H1 (cell line): ENCODE measurements at regions not wholly inside any gene's neighbourhood (a gene's known extent, or its start where the extent isn't known, plus 50 kb on each side); places are given as distances from the start of the nearest gene placed in this dataset.

Experiments
- CTCF ChIA-PET: fragments of 300-600 bp; sonication (Branson Sonifier 250); formaldehyde crosslinking; loops from one replicate; lab custom pipeline; 2021; ENCODE audit not compliant: partially characterized antibody; lab: Charles Lee
- POLR2A ChIA-PET: fragments of 300-600 bp; sonication (Branson Sonifier 250); formaldehyde crosslinking; loops from one replicate; lab custom pipeline; 2021; ENCODE audit warnings: inconsistent platforms; ENCODE audit not compliant: partially characterized antibody; lab: Charles Lee
- DNase-seq, 2 experiments: peaks; one replicate each; pipeline versions ENCODE4 v3.0.0 to v3.0.0-alpha.2; 2010 to 2022; ENCODE audit warnings: low spot score in 2 of 2, low read depth in 1 of 2, mixed read lengths in 1 of 2
- FAIRE-seq: peaks from 2 replicates; lab custom pipeline; 2011; peaks lifted over from hg19 to GRCh38; lab: Jason Lieb, UNC
- H2AFZ ChIP-seq: 2 replicates; pipeline ENCODE4 v1.8.1; 2012; ENCODE audit warnings: low read length, inconsistent platforms
- H2AK5ac ChIP-seq: 2 replicates; pipeline ENCODE4 v1.6.1; 2013; ENCODE audit warnings: low read depth, low read length
- H2BK120ac ChIP-seq: replicated peaks from 2 replicates; pipeline ENCODE3; 2013; ENCODE audit warnings: low read depth, low read length, inconsistent platforms
- H2BK12ac ChIP-seq: 2 replicates; pipeline ENCODE4 v1.6.1; 2013; ENCODE audit warnings: low read depth, low read length
- H2BK15ac ChIP-seq: 2 replicates; pipeline ENCODE4 v1.6.1; 2013; ENCODE audit warnings: low read length
- H2BK20ac ChIP-seq: 2 replicates; pipeline ENCODE4 v1.6.1; 2013; ENCODE audit warnings: low read length
- H2BK5ac ChIP-seq: 2 replicates; pipeline ENCODE4 v1.6.1; 2013; ENCODE audit warnings: low read depth, low read length
- H3K14ac ChIP-seq: 2 replicates; pipeline ENCODE4 v1.6.1; 2013; ENCODE audit warnings: inconsistent platforms; ENCODE audit not compliant: insufficient read length
- H3K18ac ChIP-seq: 2 replicates; pipeline ENCODE4 v1.6.1; 2013; ENCODE audit warnings: low read length; ENCODE audit errors: extremely low read depth
- H3K23ac ChIP-seq: 2 replicates; pipeline ENCODE4 v1.6.1; 2013; ENCODE audit warnings: inconsistent platforms; ENCODE audit not compliant: insufficient read length
- H3K23me2 ChIP-seq: 2 replicates; pipeline ENCODE4 v1.6.1; 2013; ENCODE audit warnings: low read depth, low read length
- H3K27ac ChIP-seq: 2 replicates; pipeline ENCODE4 v1.6.1; 2011; ENCODE audit warnings: low read depth, low read length, inconsistent platforms
- H3K27me3 ChIP-seq, 4 experiments: replicated peaks in 1 of 4; 1 replicate in 1 of 4; 2 replicates in 3 of 4; pipeline versions ENCODE4 v1.6.1 to v1.8.1; 2011 to 2013; ENCODE audit warnings: low read length in 3 of 4, mild to moderate bottlenecking in 3 of 4, inconsistent platforms in 2 of 4, mixed read lengths in 2 of 4, moderate library complexity in 1 of 4; ENCODE audit not compliant: control insufficient read depth in 3 of 4, insufficient read depth in 3 of 4; ENCODE audit errors: extremely low read depth in 1 of 4
- H3K36me3 ChIP-seq, 4 experiments: 2 replicates each; pipeline versions ENCODE4 v1.6.1 to v1.8.1; 2011 to 2013; ENCODE audit warnings: mild to moderate bottlenecking in 4 of 4, low read length in 3 of 4, moderate library complexity in 2 of 4, control low read depth in 1 of 4, inconsistent platforms in 1 of 4; ENCODE audit not compliant: insufficient read depth in 4 of 4, control insufficient read depth in 2 of 4
- H3K4ac ChIP-seq: replicated peaks from 2 replicates; pipeline ENCODE3; 2013; ENCODE audit warnings: low read length, low read depth, mixed read lengths, inconsistent platforms; ENCODE audit not compliant: insufficient read length
- H3K4me1 ChIP-seq, 4 experiments: replicated peaks in 1 of 4; 1 replicate in 1 of 4; 2 replicates in 3 of 4; pipeline versions ENCODE4 v1.6.1 to v1.8.1; 2011 to 2013; ENCODE audit warnings: low read length in 3 of 4, inconsistent platforms in 2 of 4, mixed read lengths in 1 of 4; ENCODE audit not compliant: insufficient read depth in 4 of 4, control insufficient read depth in 3 of 4
- H3K4me2 ChIP-seq, 2 experiments: 2 replicates each; pipeline versions ENCODE4 v1.6.1 to v1.8.1; 2011 to 2013; ENCODE audit warnings: low read depth in 2 of 2, low read length in 2 of 2, control low read depth in 1 of 2, inconsistent platforms in 1 of 2, mild to moderate bottlenecking in 1 of 2; ENCODE audit not compliant: insufficient read depth in 1 of 2
- H3K4me3 ChIP-seq, 4 experiments: fragments of 200-600, 300-600 bp in 1 of 4; sonication (generic), shearing (Covaris generic), sonication (Bioruptor Twin) in 1 of 4; 2 replicates each; pipeline versions ENCODE4 v1.5.1 to v1.8.1; 2011 to 2016; ENCODE audit warnings: low read length in 4 of 4, low read depth in 3 of 4, control low read depth in 2 of 4, inconsistent platforms in 2 of 4, mild to moderate bottlenecking in 2 of 4, mixed read lengths in 1 of 4, moderate library complexity in 1 of 4; ENCODE audit not compliant: insufficient read depth in 2 of 4; ENCODE audit errors: extremely low read depth in 1 of 4
- H3K56ac ChIP-seq: replicated peaks from 2 replicates; pipeline ENCODE3; 2013; ENCODE audit warnings: low read depth, mild to moderate bottlenecking, mixed read lengths, low read length, inconsistent platforms; ENCODE audit not compliant: insufficient read length
- H3K79me1 ChIP-seq: 2 replicates; pipeline ENCODE4 v1.6.1; 2013; ENCODE audit warnings: low read depth, low read length, control low read depth
- H3K79me2 ChIP-seq, 2 experiments: 2 replicates each; pipeline versions ENCODE4 v1.6.1 to v1.8.1; 2012 to 2013; ENCODE audit warnings: low read length in 2 of 2, mild to moderate bottlenecking in 2 of 2, inconsistent platforms in 1 of 2; ENCODE audit not compliant: insufficient read depth in 2 of 2, control insufficient read depth in 1 of 2
- H3K9ac ChIP-seq, 4 experiments: replicated peaks in 1 of 4; 1 replicate in 1 of 4; 2 replicates in 3 of 4; pipeline versions ENCODE4 v1.6.1 to v1.8.1; 2011 to 2013; ENCODE audit warnings: low read depth in 3 of 4, low read length in 3 of 4, control low read depth in 2 of 4, mild to moderate bottlenecking in 2 of 4, moderate library complexity in 2 of 4, inconsistent platforms in 1 of 4; ENCODE audit errors: extremely low read depth in 1 of 4
- H3K9me3 ChIP-seq, 2 experiments: 2 replicates each; pipeline versions ENCODE4 v1.6.1 to v1.8.1; 2012 to 2013; ENCODE audit warnings: mild to moderate bottlenecking in 2 of 2, moderate library complexity in 2 of 2, control low read depth in 1 of 2, inconsistent platforms in 1 of 2, low read depth in 1 of 2, low read length in 1 of 2, mixed read lengths in 1 of 2; ENCODE audit not compliant: insufficient read depth in 2 of 2
- H4K20me1 ChIP-seq, 2 experiments: replicated peaks in 1 of 2; 2 replicates each; pipeline versions ENCODE3 to v1.8.1; 2011 to 2013; ENCODE audit warnings: inconsistent platforms in 2 of 2, low read length in 2 of 2, mild to moderate bottlenecking in 1 of 2; ENCODE audit not compliant: insufficient read depth in 2 of 2, control insufficient read depth in 1 of 2
- H4K5ac ChIP-seq: 2 replicates; pipeline ENCODE4 v1.6.1; 2013; ENCODE audit warnings: low read length, low read depth, mixed read lengths, inconsistent platforms; ENCODE audit not compliant: insufficient read length
- H4K8ac ChIP-seq: 2 replicates; pipeline ENCODE4 v1.8.0; 2013; ENCODE audit warnings: mild to moderate bottlenecking, moderate library complexity, low read length, inconsistent platforms; ENCODE audit not compliant: insufficient read depth; ENCODE audit errors: extremely low read depth
- H4K91ac ChIP-seq: replicated peaks from 2 replicates; pipeline ENCODE3; 2013; ENCODE audit warnings: low read length, mixed read lengths, inconsistent platforms; ENCODE audit not compliant: insufficient read length
- CBX5 ChIP-seq: fragments of 300-800, 300-1000 bp; sonication (generic); IDR thresholded peaks from 2 replicates; pipeline ENCODE4 v1.7.1; 2016; ENCODE audit warnings: antibody characterized with exemption, low read length, low read depth
- EGR1 ChIP-seq: IDR thresholded peaks from 2 replicates; pipeline ENCODE4 v1.6.1; 2011; ENCODE audit warnings: low read depth, low read length, borderline replicate concordance
- EZH2 ChIP-seq: fragments of 200-600 bp; sonication (generic); IDR thresholded peaks from 2 replicates; pipeline ENCODE4 v1.7.1; 2012; ENCODE audit warnings: low read depth, mild to moderate bottlenecking, moderate library complexity, low read length, inconsistent platforms; ENCODE audit not compliant: severe bottlenecking
- HDAC2 ChIP-seq, 2 experiments: fragments of 300-600 bp in 1 of 2; sonication (generic) in 1 of 2; IDR thresholded peaks; 2 replicates each; pipeline ENCODE4 v1.6.1; 2011 to 2012; ENCODE audit warnings: low read depth in 2 of 2, low read length in 2 of 2, mild to moderate bottlenecking in 2 of 2, moderate library complexity in 2 of 2, borderline replicate concordance in 1 of 2, inconsistent platforms in 1 of 2
- KDM1A ChIP-seq: fragments of 200-600, 300-600 bp; sonication (generic); IDR thresholded peaks from 2 replicates; pipeline ENCODE4 v1.7.1; 2016; ENCODE audit warnings: mild to moderate bottlenecking, low read length, borderline replicate concordance
- MAFK ChIP-seq: IDR thresholded peaks from 2 replicates; pipeline ENCODE4 v1.6.1; 2012; ENCODE audit warnings: low read depth, mild to moderate bottlenecking, improper control_type of control experiment, low read length
- POLR2A ChIP-seq, 2 experiments: IDR thresholded peaks; 1 replicate in 1 of 2; 2 replicates in 1 of 2; pipeline ENCODE4 v1.6.1; 2011; ENCODE audit warnings: low read depth in 2 of 2, low read length in 2 of 2, mild to moderate bottlenecking in 2 of 2; ENCODE audit errors: control extremely low read depth in 1 of 2
- POLR2AphosphoS5 ChIP-seq: IDR thresholded peaks from 2 replicates; pipeline ENCODE4 v1.6.1; 2011; ENCODE audit warnings: low read depth, low read length
- RAD21 ChIP-seq, 2 experiments: IDR thresholded peaks in 1 of 2; conservative IDR thresholded peaks in 1 of 2; 2 replicates each; pipeline ENCODE4 v1.6.1; 2011; ENCODE audit warnings: low read depth in 2 of 2, low read length in 2 of 2, improper control_type of control experiment in 1 of 2, inconsistent platforms in 1 of 2, mild to moderate bottlenecking in 1 of 2, moderate library complexity in 1 of 2
- SRF ChIP-seq: IDR thresholded peaks from 2 replicates; pipeline ENCODE4 v1.6.1; 2011; ENCODE audit warnings: mild to moderate bottlenecking, low read depth, low read length, moderate library complexity
- TAF1 ChIP-seq: IDR thresholded peaks from 2 replicates; pipeline ENCODE4 v1.6.1; 2011; ENCODE audit warnings: mild to moderate bottlenecking, low read depth, low read length
- WGBS, 2 experiments: shearing (Covaris generic) in 1 of 2; methylation state at CpG; one replicate each; pipeline versions ENCODE4 v1.1.6 to v1.1.7; 2013 to 2015; ENCODE audit warnings: low lambda C conversion rate in 2 of 2, mixed read lengths in 2 of 2, inconsistent platforms in 1 of 2, low coverage in 1 of 2, missing lambda C conversion rate in 1 of 2; ENCODE audit not compliant: insufficient replicate concordance in 2 of 2, insufficient coverage in 1 of 2, insufficient read length in 1 of 2; ENCODE audit errors: extremely low coverage in 1 of 2, missing lambda C conversion rate in 1 of 2; 5-methylcytosine and 5-hydroxymethylcytosine counted together

DNA sequence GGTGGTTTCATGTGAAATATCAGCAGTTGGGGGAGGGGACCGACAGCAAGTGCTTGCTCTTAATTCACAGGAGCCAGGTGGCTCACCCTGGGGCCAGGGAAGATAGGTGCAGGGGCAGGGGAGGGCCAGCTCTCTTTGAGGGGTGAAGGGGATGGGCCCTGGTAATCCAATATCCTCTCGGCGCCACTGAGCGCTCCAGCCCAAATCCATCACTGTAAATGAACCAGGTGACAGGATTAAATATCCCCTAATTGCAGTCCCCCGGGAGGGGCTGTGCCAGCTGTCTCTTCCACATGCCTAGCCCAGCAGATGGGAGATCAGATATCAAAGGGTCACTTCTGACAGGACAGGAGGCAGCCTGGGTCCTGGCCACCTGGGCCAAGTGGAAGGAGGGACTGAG is 531.8 kb upstream of the CADM1 start:
- Histone ChIP-seq H2BK15ac (no peak overlapping the region), H3K9me3 (no peaks in the 10 kb centered on the region), H2BK120ac (no peak overlapping the region), H4K8ac (no peak overlapping the region), H3K14ac (no peak overlapping the region), H3K27me3 (no peaks in the 10 kb centered on the region), H4K5ac (no peak overlapping the region), H3K23ac (no peak overlapping the region), H3K4ac (no peak overlapping the region), H3K18ac (no peak overlapping the region), H3K4me2 (no peak overlapping the region), H4K91ac (no peak overlapping the region), H3K4me3 (no peak overlapping the region), H2BK12ac (no peak overlapping the region), H2AFZ (no peak overlapping the region), H2BK20ac (no peak overlapping the region), H3K27ac (no peak overlapping the region), H3K79me2 (no peaks in the 10 kb centered on the region), H2AK5ac (no peak overlapping the region), H4K20me1 (peaks cover 0 to 1% of the 10 kb centered on the region in 2 experiments), H3K79me1 (no peaks in the 10 kb centered on the region), H3K9ac (no peak overlapping the region), H3K56ac (no peak overlapping the region), H3K23me2 (no peaks in the 10 kb centered on the region), H3K4me1 (peaks cover 0 to 8% (median 3%) of the 10 kb centered on the region in 4 experiments; a peak in 5 of 7 replicates), H2BK5ac (no peak overlapping the region), H3K36me3 (no peaks in the 10 kb centered on the region)
- TF ChIP-seq POLR2AphosphoS5 (no peak), TAF1 (no peak), EGR1 (no peak), CBX5 (no peak), MAFK (no peak), RAD21 (IDR thresholded peaks at IDR 0.05 in 1 of 2, conservative IDR thresholded peaks at IDR 0.05 in 1 of 2; ENCODE audit: low read depth in 2 of 2, low read length in 2 of 2) (no peak), SRF (no peak), HDAC2 (IDR thresholded peaks at IDR 0.05; ENCODE audit: borderline replicate concordance in 1 of 2, low read depth in 2 of 2, low read length in 2 of 2) (no peak), POLR2A (IDR thresholded peaks at IDR 0.05; ENCODE audit: control extremely low read depth in 1 of 2, low read depth in 2 of 2, low read length in 2 of 2) (no peak), EZH2 (no peak), KDM1A (no peak)
- FAIRE-seq = no peak
- CTCF ChIA-PET = interaction anchor here (1.5 to 3.3 kb wide), 3 partner anchors 10 to 275 kb away, joined by 3 to 10 read pairs (median 3); no protein-coding TSS in a partner anchor
- POLR2A ChIA-PET = no interaction called here
- 100% methylated on average over 2 of the region's 5 CpGs; no CpG with 5 or more reads in 1 of the 2 experiments for WGBS, 2 experiments
- no peak for DNase-seq
